ENCODE measurements at regions not wholly inside any gene's neighbourhood (a gene's known extent, or its start where the extent isn't known, plus 50 kb on each side); places are given as distances from the start of the nearest gene placed in this dataset.
"Not testable (repeated sequence)": the region's sequence is repeated elsewhere in the genome, so short reads cannot be mapped to it uniquely, and the experiment has no call there.

GRCh38 chr20:12229891-12230290, 312.2 kb downstream of the BTBD3 start:
- H3K27me3 ChIP-seq, result no peaks in the 10 kb centered on the region
- ATAC-seq (no peak), DNase-seq (no peak)
- TF ChIP-seq POLR2A (IDR thresholded peaks at IDR 0.05) (no peak), CTCF (IDR thresholded peaks at IDR 0.05 in 4 of 5, conservative IDR thresholded peaks at IDR 0.05 in 1 of 5) (no peak)
- no peak overlapping the region for H3K4me3 ChIP-seq
- no peaks in the 10 kb centered on the region for H3K36me3 ChIP-seq
- intact Hi-C loops (cut with DNase I; ENCODE audit: low total_unique reads), result no loop called here
- H3K9me3 ChIP-seq, result no peaks in the 10 kb centered on the region
- H3K4me1 ChIP-seq, result no peaks in the 10 kb centered on the region
- no peak overlapping the region for H3K27ac ChIP-seq
- in situ Hi-C loops (cut with MboI; ENCODE audit: low sequenced_read_pairs in 4 of 4), result no loop called here

- TF ChIP-seq CTCF (IDR thresholded peaks at IDR 0.05 in 4 of 5, conservative IDR thresholded peaks at IDR 0.05 in 1 of 5) (no peak), POLR2A (IDR thresholded peaks at IDR 0.05) (no peak)
- in situ Hi-C loops (cut with MboI; ENCODE audit: low sequenced_read_pairs in 4 of 4) (no loop called here), intact Hi-C loops (cut with DNase I; ENCODE audit: low total_unique reads) (no loop called here)
- Histone ChIP-seq H3K9me3 (no peaks in the 10 kb centered on the region), H3K27ac (no peak overlapping the region), H3K4me1 (no peaks in the 10 kb centered on the region), H3K36me3 (no peaks in the 10 kb centered on the region), H3K4me3 (no peak overlapping the region), H3K27me3 (no peaks in the 10 kb centered on the region)
- ATAC-seq, result no peak
- no peak for DNase-seq
Measured at GRCh38 chr20:12237772-12238171, 320.1 kb downstream of the BTBD3 start.

GRCh38 chr20:12241065-12241464, 323.4 kb downstream of the BTBD3 start:
- ATAC-seq (no peak), DNase-seq (no peak)
- H3K27me3 ChIP-seq, result no peaks in the 10 kb centered on the region
- no peaks in the 10 kb centered on the region for H3K36me3 ChIP-seq
- H3K27ac ChIP-seq, result no peak overlapping the region
- in situ Hi-C loops (cut with MboI; ENCODE audit: low sequenced_read_pairs in 4 of 4), result no loop called here
- intact Hi-C loops (cut with DNase I; ENCODE audit: low total_unique reads), result no loop called here
- no peaks in the 10 kb centered on the region for H3K4me1 ChIP-seq
- H3K4me3 ChIP-seq, result no peak overlapping the region
- no peak for TF ChIP-seq CTCF (IDR thresholded peaks at IDR 0.05 in 4 of 5, conservative IDR thresholded peaks at IDR 0.05 in 1 of 5)
- H3K9me3 ChIP-seq, result no peaks in the 10 kb centered on the region

- H3K4me3 ChIP-seq, result no peak overlapping the region
- in situ Hi-C loops (cut with MboI; ENCODE audit: low sequenced_read_pairs in 4 of 4), result no loop called here
- no peak for TF ChIP-seq POLR2A (IDR thresholded peaks at IDR 0.05)
- H3K4me1 ChIP-seq, result no peaks in the 10 kb centered on the region
- no peaks in the 10 kb centered on the region for H3K9me3 ChIP-seq
- intact Hi-C loops (cut with DNase I; ENCODE audit: low total_unique reads), result no loop called here
- H3K27me3 ChIP-seq, result no peaks in the 10 kb centered on the region
- no peak for ATAC-seq
- H3K27ac ChIP-seq, result no peak overlapping the region
- H3K36me3 ChIP-seq, result no peaks in the 10 kb centered on the region
- DNase-seq, result no peak
Measured at GRCh38 chr20:12243327-12243726, 325.6 kb downstream of the BTBD3 start.

GRCh38 chr20:12248481-12248880, 330.8 kb downstream of the BTBD3 start:
- no peaks in the 10 kb centered on the region for H3K9me3 ChIP-seq
- ATAC-seq (no peak), DNase-seq (no peak)
- no peaks in the 10 kb centered on the region for H3K27me3 ChIP-seq
- in situ Hi-C loops (cut with MboI; ENCODE audit: low sequenced_read_pairs in 4 of 4), result no loop called here
- H3K4me1 ChIP-seq, result no peaks in the 10 kb centered on the region
- no peak overlapping the region for H3K27ac ChIP-seq
- no peaks in the 10 kb centered on the region for H3K36me3 ChIP-seq
- intact Hi-C loops (cut with DNase I; ENCODE audit: low total_unique reads), result no loop called here
- no peak overlapping the region for H3K4me3 ChIP-seq
- no peak for TF ChIP-seq CTCF (IDR thresholded peaks at IDR 0.05 in 4 of 5, conservative IDR thresholded peaks at IDR 0.05 in 1 of 5)
- no peak for TF ChIP-seq POLR2A (IDR thresholded peaks at IDR 0.05)

GRCh38 chr20:12250661-12251060, 333.0 kb downstream of the BTBD3 start:
- intact Hi-C loops (cut with DNase I; ENCODE audit: low total_unique reads); H3K4me1 ChIP-seq; in situ Hi-C loops (cut with MboI; ENCODE audit: low sequenced_read_pairs in 4 of 4); ATAC-seq; H3K27ac ChIP-seq; H3K9me3 ChIP-seq; H3K36me3 ChIP-seq; DNase-seq; H3K4me3 ChIP-seq; H3K27me3 ChIP-seq: not testable (repeated sequence)
